Hepatocyte (in vitro differentiated cells): ENCODE measurements at regions not wholly inside any gene's neighbourhood (a gene's known extent, or its start where the extent isn't known, plus 50 kb on each side); places are given as distances from the start of the nearest gene placed in this dataset.

ENCODE experiments used
- EZH2phosphoT487 ChIP-seq: fragments of 200-600 bp; sonication (generic); IDR thresholded peaks from one replicate; pipeline ENCODE4 v1.6.1; 2018; ENCODE audit warnings: antibody characterized with exemption, mild to moderate bottlenecking, low read depth, moderate library complexity; ENCODE audit not compliant: unreplicated experiment, severe bottlenecking
- TF ChIP-seq, protein P1 (sequence below): fragments of 200-600 bp; sonication (generic); IDR thresholded peaks from 2 replicates; pipeline ENCODE4 v1.5.1; 2016; ENCODE audit warnings: antibody characterized with exemption, mild to moderate bottlenecking; ENCODE audit not compliant: poor library complexity

DNA sequence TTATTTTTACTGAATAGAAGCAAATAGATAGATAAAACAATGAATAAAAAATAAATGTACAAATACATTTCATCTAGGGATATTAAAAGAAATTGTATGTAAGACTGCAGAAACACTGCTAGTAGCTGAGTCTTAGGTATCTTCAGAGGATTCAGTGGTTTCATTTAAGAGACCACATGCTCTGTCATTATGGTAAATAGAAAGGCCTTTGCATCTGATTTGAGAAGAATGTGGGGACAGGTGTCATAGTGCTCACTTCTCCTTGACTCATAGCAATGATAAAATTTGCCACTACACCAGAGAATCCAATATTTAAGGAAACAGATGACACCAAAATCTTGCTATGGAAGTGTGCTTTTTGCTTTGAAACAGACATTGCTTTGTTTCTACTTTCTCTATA, 59.8 kb upstream of the PPP1R2C start:
- TF ChIP-seq, protein P1, sequence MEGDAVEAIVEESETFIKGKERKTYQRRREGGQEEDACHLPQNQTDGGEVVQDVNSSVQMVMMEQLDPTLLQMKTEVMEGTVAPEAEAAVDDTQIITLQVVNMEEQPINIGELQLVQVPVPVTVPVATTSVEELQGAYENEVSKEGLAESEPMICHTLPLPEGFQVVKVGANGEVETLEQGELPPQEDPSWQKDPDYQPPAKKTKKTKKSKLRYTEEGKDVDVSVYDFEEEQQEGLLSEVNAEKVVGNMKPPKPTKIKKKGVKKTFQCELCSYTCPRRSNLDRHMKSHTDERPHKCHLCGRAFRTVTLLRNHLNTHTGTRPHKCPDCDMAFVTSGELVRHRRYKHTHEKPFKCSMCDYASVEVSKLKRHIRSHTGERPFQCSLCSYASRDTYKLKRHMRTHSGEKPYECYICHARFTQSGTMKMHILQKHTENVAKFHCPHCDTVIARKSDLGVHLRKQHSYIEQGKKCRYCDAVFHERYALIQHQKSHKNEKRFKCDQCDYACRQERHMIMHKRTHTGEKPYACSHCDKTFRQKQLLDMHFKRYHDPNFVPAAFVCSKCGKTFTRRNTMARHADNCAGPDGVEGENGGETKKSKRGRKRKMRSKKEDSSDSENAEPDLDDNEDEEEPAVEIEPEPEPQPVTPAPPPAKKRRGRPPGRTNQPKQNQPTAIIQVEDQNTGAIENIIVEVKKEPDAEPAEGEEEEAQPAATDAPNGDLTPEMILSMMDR, result no peak
- no peak for TF ChIP-seq EZH2phosphoT487
